GM19099 (cell line): ENCODE measurements at regions not wholly inside any gene's neighbourhood (a gene's known extent, or its start where the extent isn't known, plus 50 kb on each side); places are given as distances from the start of the nearest gene placed in this dataset.

Experiments
- POLR2A ChIP-seq: IDR thresholded peaks from 3 replicates; pipeline ENCODE4 v1.6.1; 2011; ENCODE audit warnings: low read depth; ENCODE audit not compliant: insufficient read length; ENCODE audit errors: extremely low read depth

DNA sequence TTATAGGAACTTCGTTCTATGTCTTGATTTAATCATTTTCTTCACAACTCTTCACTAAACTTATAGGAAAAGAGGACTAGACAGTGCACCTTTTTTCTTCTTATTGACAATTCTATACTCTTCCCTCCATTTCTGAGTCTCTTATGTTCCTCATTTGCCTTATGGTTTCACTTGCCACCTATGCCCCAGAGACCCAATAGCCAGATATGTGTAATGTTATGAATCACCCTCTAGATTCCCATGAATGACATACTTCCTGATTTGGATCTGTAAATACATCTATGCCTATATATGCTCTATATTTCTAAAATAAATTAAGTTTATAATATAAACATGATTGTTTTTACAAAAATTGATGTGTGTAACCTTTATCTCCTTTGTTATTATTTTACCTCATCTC lies 514.1 kb upstream of the MEF2C start:
- TF ChIP-seq POLR2A: no peak

- no peak for TF ChIP-seq POLR2A
Measured at GRCh38 chr5:89396278-89396954, 513.4 kb upstream of the MEF2C start.

GRCh38 chr5:89395111-89395510 lies 512.1 kb upstream of the MEF2C start:
- TF ChIP-seq POLR2A: no peak

GRCh38 chr5:89388872-89389271 lies 505.9 kb upstream of the MEF2C start:
- no peak for TF ChIP-seq POLR2A

DNA sequence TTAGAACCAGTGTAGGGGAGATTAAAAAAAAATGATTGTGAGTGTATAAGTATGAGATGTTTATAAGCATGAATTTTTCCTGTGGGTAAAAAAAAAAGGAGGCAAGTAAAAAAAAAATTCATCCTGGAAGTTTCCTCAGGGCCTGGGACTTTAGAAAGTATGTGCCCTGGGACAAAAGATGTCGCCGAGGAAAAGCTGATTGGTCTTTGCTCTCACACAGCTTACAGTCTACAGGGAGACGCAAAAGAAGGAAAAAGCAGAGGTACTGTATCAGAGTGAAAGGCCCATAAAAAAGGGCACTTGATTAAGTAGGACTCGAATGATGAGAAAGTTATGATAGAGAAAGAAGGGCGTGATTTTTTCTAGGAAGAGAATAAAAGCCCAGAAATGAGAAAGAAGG lies 501.4 kb upstream of the MEF2C start:
- no peak for TF ChIP-seq POLR2A

DNA sequence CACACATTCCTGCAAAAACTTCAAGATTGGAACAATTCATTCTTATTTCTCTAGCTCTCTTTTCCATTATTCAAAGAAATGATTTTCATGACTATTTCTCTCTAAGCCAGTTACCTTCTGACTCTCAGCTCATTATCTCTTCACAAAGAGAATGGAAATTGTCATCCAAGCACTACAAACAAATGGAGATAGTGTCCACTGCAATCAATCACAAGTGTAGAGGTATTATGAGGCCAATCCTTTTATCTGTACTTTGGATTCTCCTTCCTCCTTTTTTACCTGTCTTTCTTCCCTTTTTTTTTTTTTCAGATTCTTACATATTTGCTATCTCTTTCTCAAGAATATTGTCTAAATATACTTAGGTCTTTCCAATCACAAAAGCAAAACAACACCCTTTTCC lies 497.7 kb upstream of the MEF2C start:
- no peak for TF ChIP-seq POLR2A

GRCh38 chr5:89377767-89378455 lies 494.9 kb upstream of the MEF2C start:
- TF ChIP-seq POLR2A: no peak

- TF ChIP-seq POLR2A: no peak
Measured at GRCh38 chr5:89374818-89375521, 492.0 kb upstream of the MEF2C start.

DNA sequence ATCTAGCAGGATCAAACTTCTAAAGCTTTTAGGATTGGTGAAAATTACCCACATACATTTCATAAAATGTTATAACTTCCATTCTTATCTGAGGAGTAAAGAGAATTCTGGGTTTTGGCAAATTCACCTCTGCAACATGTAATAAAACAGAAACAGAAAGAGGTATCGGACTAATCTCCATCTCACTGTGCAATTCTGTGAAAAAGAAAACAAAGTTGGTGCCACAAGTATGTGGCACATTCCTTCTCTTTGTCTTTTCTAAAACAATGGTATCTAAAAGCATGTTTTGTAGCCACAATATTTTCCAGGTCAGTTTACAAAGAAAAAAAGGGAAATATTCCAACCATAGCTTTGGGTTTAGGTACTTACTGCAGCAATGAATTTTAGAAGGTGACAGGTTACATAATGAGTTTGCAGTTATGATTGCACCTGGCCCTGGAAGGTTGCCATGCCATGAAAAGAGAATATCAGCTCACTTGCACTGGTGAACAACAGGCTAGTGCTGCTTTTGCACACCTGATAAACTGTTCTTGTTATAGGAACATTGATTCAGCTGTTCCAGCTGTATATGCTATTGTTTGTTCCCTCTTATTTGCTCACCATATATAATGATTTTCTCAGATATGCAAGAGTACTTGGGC lies 491.3 kb upstream of the MEF2C start:
- no peak for TF ChIP-seq POLR2A

DNA sequence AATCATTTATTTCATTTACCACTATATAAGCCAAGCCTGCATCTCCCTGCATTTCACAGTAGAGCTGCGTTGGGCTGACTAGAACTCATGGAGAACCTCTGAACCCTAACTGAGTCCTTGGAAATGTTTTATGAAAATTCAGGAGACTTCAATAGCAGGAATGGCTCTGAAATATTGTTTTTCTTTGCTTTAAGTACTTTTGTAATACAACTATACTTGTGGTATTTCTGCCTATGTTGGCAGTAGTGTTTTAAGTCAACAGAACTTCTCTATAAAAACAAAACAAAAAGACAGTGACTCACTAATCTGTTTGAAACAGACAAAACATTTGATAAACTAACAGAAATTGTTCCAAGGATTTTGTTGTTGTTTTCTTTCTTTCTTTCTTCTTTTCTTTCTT lies 489.2 kb upstream of the MEF2C start:
- TF ChIP-seq POLR2A: no peak

- TF ChIP-seq POLR2A: no peak
Measured at GRCh38 chr5:89371646-89372045, 488.7 kb upstream of the MEF2C start.

GRCh38 chr5:89359046-89359445 lies 476.1 kb upstream of the MEF2C start:
- no peak for TF ChIP-seq POLR2A

- no peak for TF ChIP-seq POLR2A
Measured at GRCh38 chr5:89353837-89354551, 471.0 kb upstream of the MEF2C start.

- no peak for TF ChIP-seq POLR2A
Measured at GRCh38 chr5:89351975-89352374, 469.0 kb upstream of the MEF2C start.

GRCh38 chr5:89351222-89351621 lies 468.2 kb upstream of the MEF2C start:
- no peak for TF ChIP-seq POLR2A
